Calu3 (cell line): ENCODE measurements at regions not wholly inside any gene's neighbourhood (a gene's known extent, or its start where the extent isn't known, plus 50 kb on each side); places are given as distances from the start of the nearest gene placed in this dataset.

Experiments used
- BruUV-seq: library from RNA; stranded (reverse); fragments of 400-500 nt; replicated peaks from 2 replicates; lab custom pipeline; 2021; lab: Mats Ljungman, UMichigan
- CTCF ChIA-PET: fragments of 300-600 bp; sonication (Branson Sonifier 250); formaldehyde crosslinking; loops from one replicate; lab custom pipeline; 2022; ENCODE audit warnings: antibody characterized with exemption; lab: Charles Lee
- DNase-seq: peaks from one replicate; pipeline ENCODE4 v3.0.0; 2022
- H3K27ac Mint-ChIP-seq: one replicate; pipeline ENCODE4 v1.8.0; 2022; ENCODE audit warnings: mixed read lengths; ENCODE audit not compliant: unreplicated experiment
- H3K27me3 Mint-ChIP-seq: one replicate; pipeline ENCODE4 v1.8.0; 2022; ENCODE audit warnings: mixed read lengths; ENCODE audit not compliant: unreplicated experiment
- H3K36me3 Mint-ChIP-seq: one replicate; pipeline ENCODE4 v1.8.0; 2022; ENCODE audit warnings: mild to moderate bottlenecking, moderate library complexity, mixed read lengths; ENCODE audit not compliant: insufficient read depth, unreplicated experiment
- H3K4me1 Mint-ChIP-seq: one replicate; pipeline ENCODE4 v1.8.0; 2022; ENCODE audit warnings: mild to moderate bottlenecking, low read depth, mixed read lengths; ENCODE audit not compliant: unreplicated experiment
- H3K4me3 Mint-ChIP-seq: one replicate; pipeline ENCODE4 v1.8.0; 2022; ENCODE audit warnings: mild to moderate bottlenecking, low read depth, moderate library complexity, mixed read lengths; ENCODE audit not compliant: unreplicated experiment
- H3K9me3 Mint-ChIP-seq: one replicate; pipeline ENCODE4 v1.8.0; 2022; ENCODE audit warnings: low read depth, mixed read lengths; ENCODE audit not compliant: unreplicated experiment
- CTCF ChIP-seq: fragments of 200-600 bp; IDR thresholded peaks from one replicate; pipeline ENCODE4 v1.8.0; 2022; ENCODE audit warnings: antibody characterized with exemption; ENCODE audit not compliant: unreplicated experiment
- intact Hi-C: fragments of 100-400 bp; cut with micrococcal nuclease; formaldehyde crosslinking; loops from one replicate; pipeline ENCODE4 v1.10.0; 2022; ENCODE audit not compliant: unreplicated experiment

- no peak overlapping the region for H3K4me3 Mint-ChIP-seq
- intact Hi-C loops = no loop called here
- H3K4me1 Mint-ChIP-seq = no peaks in the 10 kb centered on the region
- TF ChIP-seq CTCF = no peak
- no peak for DNase-seq
- no peaks in the 10 kb centered on the region for H3K36me3 Mint-ChIP-seq
- H3K27ac Mint-ChIP-seq = no peak overlapping the region
- H3K9me3 Mint-ChIP-seq = no peaks in the 10 kb centered on the region
- no TSS peak for BruUV-seq
- H3K27me3 Mint-ChIP-seq = no peaks in the 10 kb centered on the region
- CTCF ChIA-PET = interaction anchor here (0.5 kb wide), 1 partner anchor 54 kb away, joined by 3 read pairs; no protein-coding TSS in a partner anchor
These were observed 73.0 kb upstream of the NAV2 start for GRCh38 chr11:19639603-19640105.

GRCh38 chr11:19635332-19635731, 77.3 kb upstream of the NAV2 start:
- intact Hi-C loops = no loop called here
- CTCF ChIA-PET = no interaction called here

GRCh38 chr11:19633276-19633675, 79.4 kb upstream of the NAV2 start:
- intact Hi-C loops = no loop called here
- Mint-ChIP-seq H3K9me3 (no peaks in the 10 kb centered on the region), H3K27me3 (peaks cover 21% of the 10 kb centered on the region), H3K4me1 (no peaks in the 10 kb centered on the region), H3K27ac (no peak overlapping the region), H3K36me3 (no peaks in the 10 kb centered on the region), H3K4me3 (no peak overlapping the region)
- no peak for TF ChIP-seq CTCF
- CTCF ChIA-PET = no interaction called here
- no TSS peak for BruUV-seq
- no peak for DNase-seq

More at GRCh38 chr11:19635332-19635731, 77.3 kb upstream of the NAV2 start:
- no peak for TF ChIP-seq CTCF
- Mint-ChIP-seq H3K27ac (no peak overlapping the region), H3K36me3 (no peaks in the 10 kb centered on the region), H3K4me1 (no peaks in the 10 kb centered on the region), H3K4me3 (no peak overlapping the region), H3K27me3 (peaks cover under 1% of the 10 kb centered on the region), H3K9me3 (no peaks in the 10 kb centered on the region)
- DNase-seq = no peak
- no TSS peak for BruUV-seq

GRCh38 chr11:19632499-19632834, 80.2 kb upstream of the NAV2 start:
- Mint-ChIP-seq H3K27me3 (peaks cover 26% of the 10 kb centered on the region), H3K27ac (no peak overlapping the region), H3K36me3 (no peaks in the 10 kb centered on the region), H3K9me3 (no peaks in the 10 kb centered on the region), H3K4me1 (no peaks in the 10 kb centered on the region), H3K4me3 (no peak overlapping the region)
- CTCF ChIA-PET = no interaction called here
- no peak for TF ChIP-seq CTCF
- DNase-seq = no peak
- BruUV-seq = no TSS peak
- intact Hi-C loops = no loop called here
